Smooth muscle cell (in vitro differentiated cells): ENCODE measurements at regions not wholly inside any gene's neighbourhood (a gene's known extent, or its start where the extent isn't known, plus 50 kb on each side); places are given as distances from the start of the nearest gene placed in this dataset.

Experiments
- DNase-seq: peaks from one replicate; lab custom pipeline; 2025; ENCODE audit not compliant: unreplicated experiment; lab: John Stamatoyannopoulos, UW
- H2AFZ ChIP-seq: fragments of 200-600 bp; sonication (generic); 2 replicates; pipeline ENCODE4 v1.6.0; 2016; ENCODE audit warnings: antibody characterized with exemption, low read depth, mild to moderate bottlenecking
- H3F3A ChIP-seq: fragments of 200-600 bp; sonication (generic); 2 replicates; pipeline ENCODE4 v1.6.0; 2017; ENCODE audit warnings: antibody characterized with exemption, low read depth
- H3K27ac ChIP-seq: fragments of 200-600 bp; sonication (generic); 2 replicates; pipeline ENCODE4 v1.5.1; 2016; ENCODE audit warnings: low read depth, mild to moderate bottlenecking
- H3K27me3 ChIP-seq: fragments of 200-600 bp; sonication (generic); 2 replicates; pipeline ENCODE4 v1.6.1; 2016; ENCODE audit warnings: low read depth, mild to moderate bottlenecking
- H3K36me3 ChIP-seq: fragments of 200-600 bp; sonication (generic); 2 replicates; pipeline ENCODE4 v1.5.1; 2016; ENCODE audit warnings: low read depth
- H3K4me1 ChIP-seq: fragments of 200-600 bp; sonication (generic); 2 replicates; pipeline ENCODE4 v1.5.1; 2016; ENCODE audit warnings: low read depth
- H3K4me2 ChIP-seq: fragments of 200-600 bp; sonication (generic); 2 replicates; pipeline ENCODE4 v1.6.0; 2016; ENCODE audit warnings: mild to moderate bottlenecking
- H3K4me3 ChIP-seq: fragments of 200-600 bp; sonication (generic); 2 replicates; pipeline ENCODE4 v1.5.1; 2016; ENCODE audit warnings: mild to moderate bottlenecking
- H3K79me2 ChIP-seq: fragments of 200-600 bp; sonication (generic); 2 replicates; pipeline ENCODE4 v1.6.0; 2016; ENCODE audit warnings: low read depth, mild to moderate bottlenecking
- H3K9ac ChIP-seq: fragments of 200-600 bp; sonication (generic); 2 replicates; pipeline ENCODE4 v1.6.0; 2016; ENCODE audit warnings: low read depth
- H3K9me3 ChIP-seq: fragments of 200-600 bp; sonication (generic); replicated peaks from 2 replicates; pipeline ENCODE4 v1.5.1; 2016; ENCODE audit warnings: low read depth
- H4K20me1 ChIP-seq: fragments of 200-600 bp; sonication (generic); 2 replicates; pipeline ENCODE4 v1.6.0; 2016; ENCODE audit warnings: low read depth
- CTCF ChIP-seq: fragments of 200-600 bp; sonication (generic); IDR thresholded peaks from 2 replicates; pipeline ENCODE4 v1.5.1; 2017; ENCODE audit warnings: borderline replicate concordance, mild to moderate bottlenecking, antibody characterized with exemption; ENCODE audit not compliant: insufficient read depth, poor library complexity, severe bottlenecking
- WGBS: methylation state at CpG from one replicate; pipeline ENCODE4 v1.1.7; 2016; ENCODE audit warnings: low lambda C conversion rate; 5-methylcytosine and 5-hydroxymethylcytosine counted together

- Histone ChIP-seq H3K9me3 (no peaks in the 10 kb centered on the region), H3K9ac (no peak overlapping the region), H3K27me3 (peaks cover 18% of the 10 kb centered on the region), H3K27ac (no peak overlapping the region), H3F3A (no peaks in the 10 kb centered on the region), H3K4me2 (no peak overlapping the region), H4K20me1 (no peaks in the 10 kb centered on the region), H3K36me3 (no peaks in the 10 kb centered on the region), H3K4me1 (no peaks in the 10 kb centered on the region), H2AFZ (no peak overlapping the region), H3K4me3 (no peak overlapping the region), H3K79me2 (no peaks in the 10 kb centered on the region)
- DNase-seq: no peak
- no peak for TF ChIP-seq CTCF
- WGBS: 88% methylated on average over 7 of the region's 7 CpGs
These were observed 160.3 kb upstream of the MVB12B start for GRCh38 chr9:126166291-126166690.

GRCh38 chr9:126166866-126167265, 159.8 kb upstream of the MVB12B start:
- no peak overlapping the region for H3K4me2 ChIP-seq
- H3K9ac ChIP-seq: no peak overlapping the region
- no peaks in the 10 kb centered on the region for H3K4me1 ChIP-seq
- no peak for TF ChIP-seq CTCF
- H3K4me3 ChIP-seq: no peak overlapping the region
- no peaks in the 10 kb centered on the region for H4K20me1 ChIP-seq
- H2AFZ ChIP-seq: no peak overlapping the region
- 95% methylated on average over 6 of the region's 6 CpGs for WGBS
- H3K36me3 ChIP-seq: no peaks in the 10 kb centered on the region
- H3F3A ChIP-seq: no peaks in the 10 kb centered on the region
- no peak for DNase-seq
- H3K27ac ChIP-seq: no peak overlapping the region
- H3K27me3 ChIP-seq: peaks cover 18% of the 10 kb centered on the region
- no peaks in the 10 kb centered on the region for H3K79me2 ChIP-seq
- H3K9me3 ChIP-seq: no peaks in the 10 kb centered on the region

- no peak for TF ChIP-seq CTCF
- no peak overlapping the region for H2AFZ ChIP-seq
- no peaks in the 10 kb centered on the region for H3K9me3 ChIP-seq
- H3K27me3 ChIP-seq: peaks cover 18% of the 10 kb centered on the region
- 91% methylated on average over 4 of the region's 4 CpGs for WGBS
- no peak overlapping the region for H3K9ac ChIP-seq
- H3K36me3 ChIP-seq: no peaks in the 10 kb centered on the region
- no peaks in the 10 kb centered on the region for H3F3A ChIP-seq
- DNase-seq: no peak
- H3K4me3 ChIP-seq: no peak overlapping the region
- H4K20me1 ChIP-seq: no peaks in the 10 kb centered on the region
- H3K4me1 ChIP-seq: no peaks in the 10 kb centered on the region
- no peaks in the 10 kb centered on the region for H3K79me2 ChIP-seq
- H3K4me2 ChIP-seq: no peak overlapping the region
- no peak overlapping the region for H3K27ac ChIP-seq
These were observed 156.9 kb upstream of the MVB12B start for GRCh38 chr9:126169736-126170135.

- Histone ChIP-seq H3K27me3 (peaks cover 18% of the 10 kb centered on the region), H3K36me3 (no peaks in the 10 kb centered on the region), H3K9ac (no peak overlapping the region), H3K4me2 (no peak overlapping the region), H3K4me1 (no peaks in the 10 kb centered on the region), H3K27ac (no peak overlapping the region), H3F3A (no peaks in the 10 kb centered on the region), H3K79me2 (no peaks in the 10 kb centered on the region), H3K4me3 (no peak overlapping the region), H4K20me1 (no peaks in the 10 kb centered on the region), H2AFZ (no peak overlapping the region), H3K9me3 (no peaks in the 10 kb centered on the region)
- no peak for DNase-seq
- WGBS: 83% methylated on average over 6 of the region's 6 CpGs
- TF ChIP-seq CTCF: no peak
These were observed 156.3 kb upstream of the MVB12B start for GRCh38 chr9:126170286-126170823.
